ENCODE measurements at regions not wholly inside any gene's neighbourhood (a gene's known extent, or its start where the extent isn't known, plus 50 kb on each side); places are given as distances from the start of the nearest gene placed in this dataset.
A peak's percentile ranks its signal among the peaks of the same experiment; 100 is the strongest.
"Not testable (repeated sequence)": the region's sequence is repeated elsewhere in the genome, so short reads cannot be mapped to it uniquely, and the experiment has no call there.

DNA sequence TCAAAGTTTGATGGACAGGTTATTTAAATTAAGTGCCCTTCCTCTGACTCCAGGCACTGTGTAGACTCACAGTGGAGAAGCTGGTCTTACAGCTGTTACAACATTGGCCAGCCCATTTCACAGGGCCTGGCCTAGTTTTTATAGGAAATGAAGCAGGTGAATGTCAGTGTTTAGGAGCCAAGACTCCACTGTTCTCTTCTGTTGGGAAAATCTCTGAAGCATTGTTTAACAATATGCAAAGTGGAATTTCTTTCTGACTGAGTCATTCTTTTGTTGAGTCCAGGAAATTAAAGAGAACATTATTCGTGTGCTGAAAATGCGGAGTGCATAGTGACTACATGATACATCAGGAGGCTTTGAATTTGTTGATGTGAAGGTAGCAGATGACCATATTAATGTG, 64.7 kb downstream of the ARRDC4 start:
- DNase-seq, result no peak

DNA sequence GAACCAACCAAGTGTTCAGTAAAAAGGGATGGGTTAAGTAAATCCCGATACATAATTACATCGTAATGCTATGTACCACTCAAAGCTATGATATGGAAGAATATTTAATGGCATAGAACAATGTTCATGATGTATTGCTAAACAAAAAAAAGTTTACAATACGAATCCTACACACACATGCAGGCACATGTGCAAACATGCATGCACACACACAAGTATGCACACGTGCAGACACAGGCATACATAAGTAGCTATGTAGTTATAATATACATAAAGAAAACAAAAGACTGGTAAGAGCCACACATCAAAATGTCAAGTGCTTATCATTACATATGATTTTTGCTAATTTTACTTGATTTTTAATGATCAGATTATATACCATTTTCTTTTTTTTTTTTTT, 74.2 kb downstream of the ARRDC4 start:
- no peak for DNase-seq

DNA sequence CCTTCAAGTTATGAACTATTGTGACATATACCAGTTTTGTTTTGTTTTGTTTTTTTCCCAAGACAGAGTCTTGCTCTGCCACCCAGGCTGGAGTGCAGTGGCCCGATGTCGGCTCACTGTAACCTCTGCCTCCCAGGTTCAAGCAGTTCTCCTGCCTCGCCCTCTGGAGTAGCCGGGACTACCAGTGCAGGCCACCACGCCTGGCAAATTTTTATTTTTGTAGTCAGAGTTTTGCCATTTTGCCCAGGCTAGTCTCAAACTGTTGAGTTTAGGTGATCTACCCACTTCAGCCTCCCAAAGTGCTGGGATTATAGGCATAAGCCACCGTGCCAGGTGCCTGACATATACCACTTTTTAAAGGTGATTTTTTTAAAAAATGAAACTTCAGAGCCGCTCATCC, 74.6 kb downstream of the ARRDC4 start:
- no peak for DNase-seq

DNA sequence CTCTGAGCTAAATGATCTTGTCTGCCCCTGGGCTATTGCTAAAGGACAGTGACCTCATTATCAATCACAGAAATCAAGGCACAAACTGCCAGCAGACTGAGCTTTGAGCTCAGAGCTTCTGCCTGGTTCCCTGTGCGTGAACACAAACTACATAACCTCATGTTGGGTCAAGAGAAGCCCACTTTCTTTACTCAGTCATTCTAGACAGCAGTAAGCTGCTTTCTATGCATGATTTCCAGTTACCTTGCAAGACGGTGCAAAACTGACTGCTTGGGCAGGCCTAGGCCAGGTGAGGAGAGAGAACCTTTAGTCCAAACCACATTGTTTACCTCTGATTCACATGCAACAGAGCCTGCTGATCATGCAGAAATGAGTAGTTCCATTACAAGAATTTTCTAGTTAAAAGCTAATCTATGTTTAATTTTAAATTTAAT, 75.1 kb downstream of the ARRDC4 start:
- no peak for DNase-seq

DNA sequence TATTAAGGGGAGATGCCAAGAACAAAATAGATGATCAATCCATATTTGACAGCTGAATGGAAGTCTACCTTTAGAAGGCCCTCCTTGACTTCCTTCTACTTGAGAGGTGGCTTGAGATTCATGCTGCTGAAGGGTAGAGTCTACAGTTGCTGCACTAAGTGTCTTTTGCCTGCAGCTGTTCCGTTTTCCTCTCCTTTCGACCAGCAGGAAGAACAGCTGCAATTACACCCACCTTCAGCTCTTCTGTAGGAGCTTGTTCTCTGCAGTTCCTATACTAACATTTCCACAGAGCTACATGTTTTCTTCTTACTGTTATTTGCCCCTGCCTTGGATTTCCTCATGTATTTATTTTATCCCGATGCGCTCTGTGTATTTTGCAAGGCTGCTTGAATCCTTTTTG, 79.1 kb downstream of the ARRDC4 start:
- DNase-seq, result no peak

DNA sequence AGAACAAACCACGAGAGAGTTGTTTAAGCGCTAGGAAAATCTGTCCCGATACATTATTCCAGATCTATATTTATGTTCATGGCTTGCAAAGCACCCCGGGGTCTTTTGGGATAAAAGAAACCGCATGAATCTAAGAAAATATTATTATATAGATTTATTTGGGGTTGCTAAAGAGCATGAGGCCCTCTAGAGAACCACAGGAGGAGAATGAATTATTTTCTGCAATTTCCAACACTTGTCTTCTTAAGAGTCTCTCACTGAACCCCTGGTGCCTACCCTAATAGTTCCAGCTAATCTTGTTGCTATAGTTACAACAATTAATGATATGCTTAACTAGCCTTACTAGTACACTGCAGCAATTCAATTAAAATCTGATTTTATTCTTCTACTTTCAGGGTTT, 79.6 kb downstream of the ARRDC4 start:
- no peak for DNase-seq

DNA sequence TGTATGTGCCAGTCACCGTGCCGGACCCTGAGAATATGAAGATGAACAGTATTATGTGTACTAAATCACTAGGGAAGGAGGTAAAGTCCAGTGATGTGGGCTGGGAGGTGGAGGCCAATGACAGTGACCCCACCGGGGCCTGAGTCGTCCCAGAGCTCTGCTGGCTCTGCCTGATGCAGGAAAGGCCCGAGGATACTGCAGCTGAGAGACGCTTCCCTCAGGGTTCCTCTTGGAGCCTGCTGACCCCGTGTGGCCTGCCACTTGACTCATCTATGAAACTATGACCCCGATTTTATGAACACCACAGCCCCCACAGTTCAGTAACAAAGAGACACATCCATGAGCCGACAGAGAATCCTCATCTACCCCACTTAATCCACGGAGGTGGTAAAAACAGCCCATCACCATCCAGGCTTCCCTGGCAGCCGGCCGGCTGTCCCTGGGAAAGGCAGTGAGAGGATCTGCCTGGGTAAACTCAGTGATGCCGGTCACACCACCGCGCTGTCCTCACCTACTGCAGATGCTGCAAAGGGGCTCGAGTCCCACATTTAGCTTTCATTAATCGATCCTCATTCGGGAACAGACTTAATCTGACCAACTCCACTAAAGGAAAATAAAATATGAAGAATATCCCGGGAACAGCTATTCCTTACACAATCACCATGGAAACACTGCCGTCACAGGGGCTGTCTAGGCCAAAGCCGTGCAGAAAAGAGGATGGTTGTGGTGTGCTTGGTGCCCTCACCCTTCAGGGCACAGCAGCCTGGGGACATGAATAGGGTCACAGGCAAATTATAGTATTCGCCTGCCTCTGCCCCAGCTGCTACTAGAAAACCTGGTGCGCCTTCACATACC, 82.9 kb downstream of the ARRDC4 start:
- DNase-seq, result no peak

DNA sequence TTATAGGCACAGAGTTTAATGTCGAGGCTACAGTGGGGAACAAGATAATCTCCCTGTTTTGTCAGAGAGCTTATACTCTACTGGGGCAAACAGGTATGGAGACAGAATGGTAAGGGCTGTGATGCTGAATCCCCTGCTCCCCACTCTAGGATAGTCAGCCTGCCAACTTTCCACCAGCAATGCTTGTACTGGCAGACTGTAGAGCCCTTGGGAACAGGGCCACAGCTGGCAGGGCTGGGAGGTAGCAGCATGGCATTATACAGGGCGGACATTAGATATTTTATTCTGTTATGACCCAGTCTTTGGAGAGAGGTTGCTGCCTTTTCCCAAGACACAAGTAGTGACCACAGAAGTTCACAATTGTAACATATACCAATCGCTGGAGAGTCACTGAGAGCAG, 91.2 kb downstream of the ARRDC4 start:
- DNase-seq, result no peak

DNA sequence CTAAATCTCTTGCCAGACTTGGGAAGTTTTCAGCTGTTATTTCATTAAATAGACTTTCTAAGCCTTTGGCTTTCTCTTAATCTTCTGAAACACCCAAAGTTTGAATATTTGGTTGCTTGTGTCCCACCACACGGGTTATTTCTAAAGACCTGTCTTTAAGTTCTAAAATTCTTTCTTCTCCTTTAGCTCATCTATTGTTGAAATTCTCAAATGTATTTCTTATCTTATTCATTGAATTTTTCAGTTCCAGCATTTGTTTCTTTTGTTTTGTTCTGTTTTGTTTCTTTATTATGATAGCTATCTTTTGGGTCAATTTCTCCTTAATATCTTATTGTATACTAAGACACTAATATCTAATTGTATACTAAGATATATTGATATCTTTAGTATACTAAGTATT, 97.0 kb downstream of the ARRDC4 start:
- DNase-seq, result no peak

DNA sequence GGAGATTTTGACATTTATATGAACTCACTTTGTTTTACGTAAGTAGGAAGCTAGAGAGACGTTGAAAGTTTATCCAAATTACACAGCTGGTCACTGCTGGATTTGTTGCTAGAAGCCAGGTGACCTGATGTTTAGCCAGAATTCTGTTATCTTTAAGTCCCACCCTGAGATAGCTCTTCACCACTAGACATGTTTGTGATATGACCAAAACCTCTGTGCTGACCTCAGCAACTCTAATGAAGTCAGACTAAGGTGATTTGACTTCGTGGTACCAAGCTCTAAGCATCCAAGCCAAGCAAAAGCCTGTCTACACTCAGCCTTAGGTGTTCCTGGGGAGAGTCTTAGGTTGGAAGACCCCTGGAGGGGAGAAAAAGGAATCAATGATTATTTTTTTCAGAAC, 102.4 kb downstream of the ARRDC4 start:
- DNase-seq, result no peak

DNA sequence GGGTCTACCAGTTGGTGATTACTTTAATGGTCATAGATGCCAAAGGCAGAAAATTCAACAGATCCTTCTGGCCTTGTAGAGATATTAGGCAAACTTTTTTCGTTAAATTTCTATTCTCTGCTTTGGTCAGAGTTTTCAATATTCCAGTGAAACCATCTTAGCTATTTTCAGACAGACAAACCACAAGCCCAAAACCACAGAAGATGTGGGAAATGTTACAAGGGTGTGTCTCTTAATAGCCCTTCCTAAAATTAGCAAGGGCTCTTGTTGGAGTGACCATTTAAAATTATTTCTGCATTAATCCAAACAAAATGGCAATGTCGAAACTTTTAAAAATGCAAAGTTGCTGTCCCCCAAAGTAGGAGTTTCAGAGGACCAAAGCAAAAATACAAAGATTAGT, 102.8 kb downstream of the ARRDC4 start:
- no peak for DNase-seq

DNA sequence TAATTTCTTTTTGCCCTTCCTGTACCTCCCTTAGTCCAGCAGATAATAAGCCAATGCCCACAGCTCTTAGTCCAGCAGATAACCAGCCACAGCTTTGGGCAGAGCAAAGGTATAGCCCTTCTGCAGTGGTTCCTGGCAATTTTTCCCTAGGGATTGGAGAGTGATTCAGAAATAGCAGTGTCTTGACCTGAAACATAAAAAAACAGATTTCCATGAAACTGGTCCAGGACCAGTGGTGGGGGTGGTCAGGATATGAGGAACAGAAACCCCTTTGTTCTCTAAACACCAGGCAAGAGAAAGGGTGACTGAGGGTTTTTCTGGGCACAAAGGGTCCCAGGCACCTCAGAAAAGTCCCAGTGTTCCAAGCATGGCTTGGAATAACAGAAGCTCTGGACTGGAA, 103.4 kb downstream of the ARRDC4 start:
- DNase-seq, result no peak

DNA sequence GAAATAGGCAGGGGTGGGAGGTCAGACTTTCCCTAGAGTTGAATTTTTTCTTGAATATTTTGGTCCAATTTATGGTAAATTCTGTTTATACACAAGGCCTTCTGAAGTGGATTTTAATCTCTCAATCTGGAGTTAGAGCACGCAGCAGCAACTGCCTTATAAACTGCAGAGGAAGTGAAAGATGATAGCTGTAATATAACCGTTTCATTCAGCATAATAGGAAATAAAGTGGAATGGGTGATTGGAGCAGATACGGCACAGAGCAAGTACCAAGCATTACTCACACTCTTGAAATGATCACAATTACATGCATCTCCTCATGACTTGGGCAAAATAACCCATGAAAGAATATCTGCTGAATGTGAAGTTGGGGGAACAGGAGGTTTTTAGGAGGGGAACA, 106.8 kb downstream of the ARRDC4 start:
- no peak for DNase-seq

DNA sequence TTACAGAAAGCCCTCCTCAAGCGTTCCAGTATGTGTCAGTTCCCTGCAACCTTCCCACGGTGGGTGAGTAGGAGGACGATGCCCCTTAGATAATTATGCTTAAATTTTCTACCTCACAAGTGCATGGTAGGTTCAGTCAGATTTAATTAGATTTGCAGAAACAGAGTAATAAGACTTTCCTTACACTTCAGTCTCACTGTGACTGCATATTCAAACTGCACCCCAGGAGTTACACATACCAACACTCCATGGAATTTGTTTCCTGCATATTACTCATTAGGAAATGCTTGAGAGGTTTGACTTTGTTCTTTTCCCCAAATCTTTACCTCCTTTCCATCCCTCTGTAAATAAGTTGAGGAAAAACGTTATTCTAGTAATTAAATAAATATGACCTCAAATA, 108.8 kb downstream of the ARRDC4 start:
- no peak for DNase-seq

DNA sequence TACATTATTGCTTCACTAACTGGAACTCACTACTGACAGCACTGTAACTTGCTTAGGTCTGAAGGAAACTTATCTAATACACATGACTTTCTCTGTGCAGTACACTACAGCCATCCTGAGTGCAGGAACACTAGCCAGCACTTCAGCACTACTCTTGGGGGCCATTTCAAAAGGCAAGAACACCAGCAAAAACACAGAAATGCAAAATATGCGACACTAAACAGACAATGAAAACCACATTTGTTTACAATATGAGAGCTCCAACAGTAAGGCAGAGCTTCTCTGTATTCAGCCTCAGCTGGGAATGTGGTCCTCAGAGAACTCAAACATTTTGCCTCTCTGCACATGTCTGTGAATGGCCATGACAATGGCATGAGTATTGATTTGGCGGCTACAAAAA, 109.6 kb downstream of the ARRDC4 start:
- no peak for DNase-seq

DNA sequence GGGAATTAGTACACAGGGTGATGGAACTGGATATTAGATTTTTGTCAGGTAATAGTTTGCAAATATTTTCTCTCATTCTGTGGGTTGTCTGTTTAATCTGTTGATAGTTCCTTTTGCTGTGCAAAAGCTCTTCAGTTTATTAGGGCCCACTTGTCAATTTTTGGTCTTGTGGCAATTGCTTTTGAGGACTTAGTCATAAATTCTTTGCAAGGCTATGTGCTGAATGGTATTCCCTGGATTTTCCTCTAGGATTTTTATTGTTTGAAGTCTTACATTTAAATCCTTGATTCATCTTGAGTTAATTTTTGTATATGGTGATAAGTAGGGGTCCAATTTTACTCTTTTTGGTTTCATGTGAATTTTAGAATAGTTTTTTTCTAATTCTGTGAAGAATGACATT, 111.3 kb downstream of the ARRDC4 start:
- DNase-seq, result no peak

DNA sequence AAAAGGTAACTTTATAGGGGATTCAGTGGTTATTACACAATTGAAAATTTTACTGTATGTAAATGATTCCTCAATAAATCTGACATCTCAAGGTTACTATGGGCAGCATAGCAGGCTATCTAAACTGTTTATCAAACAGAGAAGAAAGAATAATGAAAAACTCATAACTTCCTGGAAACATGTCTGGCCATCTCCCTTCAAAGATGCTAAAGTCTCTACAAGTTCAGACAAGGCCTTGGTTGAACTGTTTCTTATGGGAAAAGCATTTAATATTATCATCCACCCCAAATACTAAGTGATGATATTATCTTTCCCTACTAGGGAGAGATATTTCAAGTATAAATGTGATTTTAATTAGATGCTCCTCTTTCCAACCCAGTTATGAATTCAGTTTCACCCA, 114.9 kb downstream of the ARRDC4 start:
- DNase-seq, result no peak

DNA sequence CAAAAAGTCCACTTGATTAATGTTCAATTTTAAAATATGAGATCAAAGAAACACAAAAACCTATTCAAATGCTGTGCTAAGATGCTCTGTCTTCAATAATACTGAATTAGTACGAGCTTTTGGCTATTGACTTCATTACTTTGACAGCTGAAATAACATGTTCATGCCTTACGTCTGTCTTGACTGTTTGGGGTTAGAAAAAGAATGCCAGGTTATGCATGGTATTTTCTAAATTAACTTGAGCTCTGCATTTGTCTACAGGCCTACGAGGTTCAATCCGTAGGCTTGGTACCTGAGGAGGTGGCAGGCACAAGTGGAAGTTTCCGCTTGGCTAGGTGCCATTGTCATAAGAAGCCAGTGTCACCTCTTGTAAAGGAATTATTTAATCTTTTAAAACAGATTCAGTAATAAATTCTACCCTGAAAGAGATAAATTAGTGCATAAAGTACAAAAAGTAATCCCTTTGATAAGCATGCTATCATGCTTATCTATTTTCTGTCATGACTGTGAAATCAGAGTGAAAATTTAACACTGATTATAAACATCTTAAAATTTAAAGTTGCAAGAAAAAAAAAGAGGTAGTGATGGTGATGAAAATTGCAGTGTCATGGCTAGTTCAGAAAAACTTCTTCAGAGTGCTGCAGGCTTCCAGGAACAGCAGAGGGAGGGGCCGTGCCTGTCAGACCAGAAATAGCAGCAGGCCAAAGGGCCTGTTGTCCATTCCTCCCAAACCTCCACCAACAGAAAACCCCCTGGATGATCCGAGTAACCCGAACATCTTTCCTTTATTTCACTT, 115.7 kb downstream of the ARRDC4 start:
- DNase-seq, result no peak

DNA sequence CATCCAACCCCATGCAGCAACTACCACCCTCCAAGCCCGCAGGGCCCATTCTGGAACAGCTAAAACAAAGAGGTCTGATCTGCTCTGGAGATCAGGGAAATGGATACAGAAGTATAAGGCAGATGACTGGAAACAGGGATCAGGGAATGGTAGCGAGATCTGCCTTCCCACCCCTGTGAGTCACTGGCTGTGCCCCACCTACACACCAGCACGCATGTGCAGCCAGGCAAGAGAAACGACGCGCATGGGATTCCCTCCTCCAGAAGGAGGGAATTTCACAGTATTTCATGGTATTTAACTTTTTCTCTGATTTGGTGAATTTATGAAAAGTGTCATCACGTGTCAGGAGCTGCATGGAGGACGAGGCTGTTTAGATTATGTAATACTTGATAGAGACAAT, 116.7 kb downstream of the ARRDC4 start:
- no peak for DNase-seq

DNA sequence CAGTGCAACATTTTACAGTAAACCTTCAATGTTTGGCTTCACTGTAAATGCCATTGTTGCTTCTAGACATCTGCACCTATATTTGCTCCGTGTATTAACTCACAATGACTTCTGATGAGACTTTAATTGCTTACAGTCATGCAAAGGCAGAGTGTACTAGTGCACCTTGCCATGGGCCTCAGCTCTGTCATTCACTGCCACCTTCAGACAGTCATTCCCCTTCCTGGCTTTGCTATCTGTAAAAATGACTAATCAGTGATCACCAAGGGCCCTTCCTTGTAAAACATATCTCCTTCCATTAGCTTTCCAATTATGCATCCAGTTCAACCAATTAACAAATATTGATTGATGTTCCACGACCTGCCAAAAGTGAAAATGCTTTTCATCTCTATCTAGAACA, 120.3 kb downstream of the ARRDC4 start:
- no peak for DNase-seq

DNA sequence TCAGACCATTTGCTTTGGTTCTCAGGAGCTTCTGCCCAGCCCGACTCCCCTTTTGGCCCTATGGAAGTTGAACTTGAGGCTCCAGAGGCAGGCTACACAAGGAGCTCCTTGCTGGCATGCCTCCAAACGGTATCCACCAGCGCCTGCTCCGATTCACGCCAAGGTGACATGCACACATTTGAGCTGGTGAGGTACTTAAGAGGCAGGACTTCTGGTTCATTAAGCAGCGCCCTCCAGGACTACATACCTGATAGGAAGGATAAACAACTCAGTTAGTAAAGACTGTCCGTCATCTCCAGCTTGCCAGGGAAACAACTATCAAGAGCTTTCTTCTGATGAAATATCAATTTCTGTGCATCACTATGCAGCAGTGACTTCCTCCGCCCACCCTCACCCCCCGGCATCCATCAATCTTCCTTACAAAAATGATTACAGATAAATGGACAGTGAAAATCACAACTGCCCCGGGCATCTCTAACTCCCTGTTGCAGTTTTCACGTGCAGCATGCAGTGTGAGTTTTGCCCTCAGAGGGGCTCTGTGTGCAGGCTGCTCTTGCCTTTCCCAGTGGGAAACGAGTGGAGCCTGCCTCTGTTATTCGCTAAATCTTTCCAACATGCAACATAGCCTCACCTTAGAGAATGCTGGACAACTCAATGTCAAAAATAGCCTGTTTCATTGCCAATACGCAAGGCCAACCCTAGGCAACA, 122.9 kb downstream of the ARRDC4 start:
- no peak for DNase-seq

DNA sequence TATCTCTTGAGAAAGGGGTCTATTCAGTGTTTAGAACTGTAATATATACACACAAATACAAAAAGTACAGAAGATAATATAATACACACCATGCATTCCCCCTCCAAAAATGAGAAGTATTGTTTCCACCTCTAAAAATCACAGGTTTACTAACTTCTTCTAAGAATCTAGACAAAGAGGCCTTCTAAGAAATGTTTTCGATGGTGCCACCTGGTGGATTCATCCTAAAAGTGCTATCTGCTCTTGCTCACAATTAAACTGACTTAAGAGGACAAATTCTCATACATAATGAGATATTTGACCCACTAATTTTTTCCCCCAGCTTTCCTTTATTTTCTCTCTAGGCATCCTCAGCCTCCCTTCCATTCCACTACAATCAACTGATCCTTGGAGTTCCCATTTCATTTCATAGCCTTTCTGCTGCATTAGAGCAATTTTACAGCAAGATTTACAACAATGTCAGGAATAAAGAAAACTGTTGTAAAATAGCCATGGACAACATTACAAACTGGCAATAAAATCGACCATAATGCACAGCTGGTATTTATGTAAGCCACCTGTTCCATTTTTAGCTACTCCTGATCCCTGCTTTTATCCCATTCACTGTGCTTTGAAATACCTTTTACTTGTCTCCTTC, 124.6 kb downstream of the ARRDC4 start:
- DNase-seq, result peak; percentile 0

DNA sequence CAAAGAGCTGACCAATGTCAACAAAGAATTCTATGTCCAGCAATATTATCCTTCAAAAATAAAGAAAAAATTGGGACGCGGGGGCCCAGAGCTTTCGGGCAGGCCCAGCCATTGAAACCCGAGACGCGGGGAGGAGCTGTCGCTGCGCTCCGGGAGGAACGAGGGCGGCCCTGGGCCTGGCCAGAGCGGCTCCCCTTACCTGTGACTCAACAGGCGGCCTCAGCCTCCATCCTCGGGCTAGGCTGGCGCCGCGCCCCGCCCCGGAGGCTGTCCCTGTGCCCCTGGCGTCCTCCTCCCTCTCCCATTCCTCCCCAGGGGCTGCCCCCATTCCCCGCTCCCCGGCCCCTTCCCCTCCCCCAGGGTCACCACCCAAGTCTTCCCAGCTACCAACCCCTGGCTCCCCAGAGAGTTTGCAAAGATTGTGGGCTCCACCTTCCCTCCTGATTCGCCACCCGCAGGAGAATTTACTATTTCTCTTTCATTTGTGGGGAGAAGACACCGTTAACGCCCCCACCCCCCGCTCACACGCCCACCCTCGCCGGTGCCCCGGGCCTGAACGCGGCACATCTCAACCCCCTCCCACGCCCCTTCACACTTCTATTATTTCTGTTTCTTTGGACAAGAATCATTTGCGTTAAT, 127.9 kb downstream of the ARRDC4 start:
- DNase-seq, result not testable (repeated sequence)
